Testis (tissue), 2 donors: ENCODE measurements at regions not wholly inside any gene's neighbourhood (a gene's known extent, or its start where the extent isn't known, plus 50 kb on each side); places are given as distances from the start of the nearest gene placed in this dataset.

Experiments used
- DNase-seq: peaks from one replicate; pipeline ENCODE4 v3.0.0-alpha.2; 2019
- H3K27ac ChIP-seq, 2 donors: fragments of 200-600 bp; sonication (generic); one replicate each; pipeline ENCODE4 v1.5.1; 2019
- H3K27me3 ChIP-seq: fragments of 200-600 bp; sonication (generic); one replicate; pipeline ENCODE4 v1.5.1; 2019
- H3K36me3 ChIP-seq: fragments of 200-600 bp; sonication (generic); one replicate; pipeline ENCODE4 v1.5.1; 2017; ENCODE audit warnings: low read depth; ENCODE audit errors: missing control alignments
- H3K4me1 ChIP-seq: fragments of 200-600 bp; sonication (generic); one replicate; pipeline ENCODE4 v1.5.1; 2019
- H3K4me3 ChIP-seq, 2 donors: fragments of 200-600 bp; sonication (generic); one replicate each; pipeline ENCODE4 v1.5.1; 2017 to 2019
- H3K9me3 ChIP-seq: fragments of 200-600 bp; sonication (generic); one replicate; pipeline ENCODE4 v1.5.1; 2017
- POLR2A ChIP-seq: fragments of 450-650 bp; IDR thresholded peaks from one replicate; pipeline ENCODE4 v1.6.1; 2017; ENCODE audit warnings: antibody characterized with exemption, mild to moderate bottlenecking, moderate library complexity
- WGBS, 2 donors: methylation state at CpG; one replicate each; pipeline ENCODE4 v1.1.5; 2018; 5-methylcytosine and 5-hydroxymethylcytosine counted together
- intact Hi-C: fragments of 100-400 bp; cut with DNase I; formaldehyde crosslinking; loops from one replicate; pipeline ENCODE4 v1.15.1; 2023; ENCODE audit warnings: low total_unique reads
- TF ChIP-seq, protein P1 (sequence below), 3 experiments: fragments of 450-650 bp in 2 of 3; fragments of 200-600 bp in 1 of 3; sonication (generic) in 1 of 3; IDR thresholded peaks; one replicate each; pipeline ENCODE4 v1.5.1; 2016 to 2019; ENCODE audit warnings: antibody characterized with exemption in 3 of 3, mild to moderate bottlenecking in 2 of 3, moderate library complexity in 1 of 3

DNA sequence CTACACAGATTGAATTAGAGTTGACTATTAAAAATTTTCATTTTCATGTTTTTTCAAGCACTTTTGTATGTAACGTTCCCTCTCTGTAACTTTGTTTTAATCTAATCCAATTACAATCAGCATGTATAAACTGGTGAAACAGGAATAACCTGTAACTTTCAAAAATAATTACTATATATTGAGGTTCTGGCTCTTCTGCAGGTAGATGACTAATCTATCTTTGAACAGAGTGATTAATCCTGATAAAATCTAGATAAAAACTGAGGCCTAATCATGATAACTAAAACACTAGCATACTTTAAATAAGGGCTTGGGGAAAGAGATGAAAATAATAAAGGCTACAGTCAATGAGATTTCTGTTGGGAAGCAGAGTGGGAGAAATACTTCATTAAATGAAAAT lies 101.6 kb upstream of the KCND2 start:
- Histone ChIP-seq H3K36me3 (no peaks in the 10 kb centered on the region), H3K27ac (no peak overlapping the region), H3K9me3 (no peaks in the 10 kb centered on the region), H3K27me3 (no peaks in the 10 kb centered on the region), H3K4me3 (no peak overlapping the region), H3K4me1 (no peaks in the 10 kb centered on the region)
- DNase-seq, result no peak
- WGBS, 2 donors, result 44 to 55% methylated on average over 1 of the region's 1 CpG
- no peak for TF ChIP-seq POLR2A
- TF ChIP-seq, protein P1, sequence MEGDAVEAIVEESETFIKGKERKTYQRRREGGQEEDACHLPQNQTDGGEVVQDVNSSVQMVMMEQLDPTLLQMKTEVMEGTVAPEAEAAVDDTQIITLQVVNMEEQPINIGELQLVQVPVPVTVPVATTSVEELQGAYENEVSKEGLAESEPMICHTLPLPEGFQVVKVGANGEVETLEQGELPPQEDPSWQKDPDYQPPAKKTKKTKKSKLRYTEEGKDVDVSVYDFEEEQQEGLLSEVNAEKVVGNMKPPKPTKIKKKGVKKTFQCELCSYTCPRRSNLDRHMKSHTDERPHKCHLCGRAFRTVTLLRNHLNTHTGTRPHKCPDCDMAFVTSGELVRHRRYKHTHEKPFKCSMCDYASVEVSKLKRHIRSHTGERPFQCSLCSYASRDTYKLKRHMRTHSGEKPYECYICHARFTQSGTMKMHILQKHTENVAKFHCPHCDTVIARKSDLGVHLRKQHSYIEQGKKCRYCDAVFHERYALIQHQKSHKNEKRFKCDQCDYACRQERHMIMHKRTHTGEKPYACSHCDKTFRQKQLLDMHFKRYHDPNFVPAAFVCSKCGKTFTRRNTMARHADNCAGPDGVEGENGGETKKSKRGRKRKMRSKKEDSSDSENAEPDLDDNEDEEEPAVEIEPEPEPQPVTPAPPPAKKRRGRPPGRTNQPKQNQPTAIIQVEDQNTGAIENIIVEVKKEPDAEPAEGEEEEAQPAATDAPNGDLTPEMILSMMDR (IDR thresholded peaks at IDR 0.05), result no peak
- intact Hi-C loops, result no loop called here

DNA sequence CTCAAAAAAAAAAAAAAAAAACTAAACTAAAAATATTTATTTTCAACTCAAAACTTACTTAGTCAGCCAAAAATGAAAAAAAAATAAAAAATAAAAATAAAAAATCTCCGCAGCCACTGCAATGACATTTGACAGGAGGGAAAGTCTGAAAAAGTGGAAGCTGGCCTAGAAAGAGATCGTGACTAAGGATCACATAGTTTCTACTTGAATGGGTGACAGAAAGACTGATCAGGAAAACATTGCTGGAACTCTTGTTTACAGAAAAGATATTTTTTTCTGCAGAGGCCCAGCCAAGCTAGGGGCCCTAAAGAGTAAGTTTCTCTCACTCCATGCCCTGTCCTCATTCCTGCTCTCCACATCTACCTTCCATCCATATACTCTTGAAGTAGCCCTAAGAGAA lies 92.8 kb upstream of the KCND2 start:
- WGBS, 2 donors, result 59 to 72% methylated on average over 2 of the region's 2 CpGs
- Histone ChIP-seq H3K27me3 (no peaks in the 10 kb centered on the region), H3K4me1 (no peaks in the 10 kb centered on the region), H3K36me3 (no peaks in the 10 kb centered on the region), H3K4me3 (no peak overlapping the region), H3K9me3 (no peaks in the 10 kb centered on the region), H3K27ac (no peak overlapping the region)
- intact Hi-C loops, result no loop called here
- TF ChIP-seq POLR2A, result no peak
- TF ChIP-seq, protein P1 (IDR thresholded peaks at IDR 0.05), result no peak
- no peak for DNase-seq

DNA sequence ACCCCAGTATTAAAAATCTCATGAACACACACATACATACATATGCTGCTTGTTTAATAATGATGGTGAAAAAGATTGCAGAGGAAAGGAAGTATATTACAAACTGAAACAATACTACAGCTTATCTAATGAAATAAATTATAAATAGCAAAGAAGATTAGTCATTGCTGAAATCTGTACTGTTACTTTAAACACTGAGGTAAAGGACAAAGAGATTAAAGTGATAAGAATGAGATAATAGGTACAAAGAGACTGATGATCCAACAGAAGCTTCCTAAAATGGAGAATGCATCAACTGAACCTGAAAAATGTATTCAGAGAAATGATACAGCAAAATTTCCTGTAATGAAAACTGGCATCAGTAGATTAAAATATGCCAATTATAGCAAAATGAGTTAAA lies 91.5 kb upstream of the KCND2 start:
- Histone ChIP-seq H3K27ac (no peak overlapping the region), H3K4me1 (no peaks in the 10 kb centered on the region)

DNA sequence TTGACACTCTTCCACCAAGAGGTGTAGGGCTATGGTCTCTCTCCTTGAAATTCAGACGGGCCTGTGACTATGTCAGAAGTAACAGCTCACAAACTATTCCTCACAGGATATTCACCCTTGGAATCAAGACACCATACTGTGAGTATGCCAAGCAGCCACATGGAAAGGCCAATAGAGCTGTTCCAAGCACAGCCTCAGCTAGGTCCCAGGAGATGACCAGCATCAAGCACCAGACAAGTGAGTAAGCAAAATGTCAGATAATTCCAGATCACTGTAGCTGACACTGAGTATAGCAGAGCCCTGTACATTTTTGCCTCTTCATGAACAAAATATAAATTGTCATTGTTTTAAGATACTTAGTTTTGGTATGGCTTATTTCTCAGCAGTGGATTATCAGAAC lies 88.1 kb upstream of the KCND2 start:
- Histone ChIP-seq H3K27me3 (no peaks in the 10 kb centered on the region), H3K27ac (no peak overlapping the region), H3K36me3 (no peaks in the 10 kb centered on the region), H3K9me3 (no peaks in the 10 kb centered on the region), H3K4me3 (no peak overlapping the region), H3K4me1 (no peaks in the 10 kb centered on the region)
- intact Hi-C loops, result no loop called here
- DNase-seq, result no peak
- no peak for TF ChIP-seq POLR2A
- TF ChIP-seq, protein P1 (IDR thresholded peaks at IDR 0.05), result no peak
- 38 to 48% methylated on average over 1 of the region's 1 CpG for WGBS, 2 donors

More for the DNA sequence above, 91.5 kb upstream of the KCND2 start:
- no peak for DNase-seq
- no peaks in the 10 kb centered on the region for H3K27me3 ChIP-seq
- TF ChIP-seq, protein P1 (IDR thresholded peaks at IDR 0.05), result no peak
- TF ChIP-seq POLR2A, result no peak
- H3K9me3 ChIP-seq, result no peaks in the 10 kb centered on the region
- intact Hi-C loops, result no loop called here
- H3K36me3 ChIP-seq, result no peaks in the 10 kb centered on the region
- H3K4me3 ChIP-seq, result no peak overlapping the region

DNA sequence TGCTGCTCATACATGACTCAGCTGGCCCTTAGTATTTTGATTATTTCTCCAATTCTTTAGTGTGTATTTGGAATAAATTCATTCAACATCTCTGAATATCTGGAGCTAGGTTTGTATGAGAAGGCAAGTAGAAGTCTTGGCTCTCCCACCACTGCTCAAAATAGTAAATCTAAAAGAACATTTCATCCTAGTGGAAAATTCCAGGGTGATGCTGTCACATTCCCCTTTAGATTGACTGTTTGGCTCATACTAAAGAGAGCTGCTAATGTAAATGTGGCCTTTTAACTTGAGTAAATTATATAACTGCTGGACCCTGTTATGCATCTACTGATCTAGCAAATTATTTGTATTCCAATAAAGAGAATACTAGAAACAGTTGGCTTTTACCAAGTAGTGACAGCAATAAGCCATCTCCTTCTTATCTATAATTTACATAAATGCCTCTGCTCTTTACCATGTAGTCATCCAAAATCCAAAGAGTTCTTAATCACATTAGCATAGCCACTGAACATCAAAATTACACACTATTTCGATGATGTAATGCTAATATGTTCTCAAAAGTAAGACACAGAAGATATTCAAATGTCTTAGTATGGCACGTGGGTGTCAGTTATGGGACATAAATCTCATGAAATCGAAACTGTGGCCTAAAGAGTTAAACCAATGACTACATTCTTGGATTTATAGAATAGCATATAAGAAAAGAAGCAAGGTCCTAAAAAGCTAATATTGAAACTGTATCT lies 86.9 kb upstream of the KCND2 start:
- no peak for DNase-seq
- Histone ChIP-seq H3K4me1 (no peaks in the 10 kb centered on the region), H3K27me3 (no peaks in the 10 kb centered on the region), H3K4me3 (no peak overlapping the region), H3K27ac (no peak overlapping the region), H3K9me3 (no peaks in the 10 kb centered on the region), H3K36me3 (no peaks in the 10 kb centered on the region)
- intact Hi-C loops, result no loop called here
- 67 to 83% methylated on average over 3 of the region's 3 CpGs for WGBS, 2 donors
- TF ChIP-seq POLR2A, result no peak
- TF ChIP-seq, protein P1 (IDR thresholded peaks at IDR 0.05), result no peak
